ENCODE measurements at regions not wholly inside any gene's neighbourhood (a gene's known extent, or its start where the extent isn't known, plus 50 kb on each side); places are given as distances from the start of the nearest gene placed in this dataset.

DNA sequence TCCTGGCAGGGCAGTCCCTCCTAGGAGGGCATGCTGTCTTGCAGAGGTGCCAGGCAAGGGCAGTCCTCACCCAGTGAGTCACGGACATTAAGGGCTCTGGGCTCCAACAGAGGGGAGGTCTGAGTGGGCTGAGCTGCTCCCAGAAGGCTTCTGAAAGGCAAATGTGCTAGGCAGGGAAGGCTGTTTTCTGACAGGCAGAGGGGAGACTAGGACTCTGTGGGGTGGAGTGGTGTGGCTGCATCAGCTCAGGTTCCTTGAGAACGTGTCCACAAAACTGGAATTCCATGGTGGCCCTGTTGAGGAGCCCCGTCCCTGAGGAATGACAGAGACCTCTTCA is 283.5 kb downstream of the MYCN start:
- H3K4me3 ChIP-seq (ENCODE audit: low read depth, low read length): no peak overlapping the region
- no peak for DNase-seq (ENCODE audit: low read depth)
- TF ChIP-seq, protein P1, sequence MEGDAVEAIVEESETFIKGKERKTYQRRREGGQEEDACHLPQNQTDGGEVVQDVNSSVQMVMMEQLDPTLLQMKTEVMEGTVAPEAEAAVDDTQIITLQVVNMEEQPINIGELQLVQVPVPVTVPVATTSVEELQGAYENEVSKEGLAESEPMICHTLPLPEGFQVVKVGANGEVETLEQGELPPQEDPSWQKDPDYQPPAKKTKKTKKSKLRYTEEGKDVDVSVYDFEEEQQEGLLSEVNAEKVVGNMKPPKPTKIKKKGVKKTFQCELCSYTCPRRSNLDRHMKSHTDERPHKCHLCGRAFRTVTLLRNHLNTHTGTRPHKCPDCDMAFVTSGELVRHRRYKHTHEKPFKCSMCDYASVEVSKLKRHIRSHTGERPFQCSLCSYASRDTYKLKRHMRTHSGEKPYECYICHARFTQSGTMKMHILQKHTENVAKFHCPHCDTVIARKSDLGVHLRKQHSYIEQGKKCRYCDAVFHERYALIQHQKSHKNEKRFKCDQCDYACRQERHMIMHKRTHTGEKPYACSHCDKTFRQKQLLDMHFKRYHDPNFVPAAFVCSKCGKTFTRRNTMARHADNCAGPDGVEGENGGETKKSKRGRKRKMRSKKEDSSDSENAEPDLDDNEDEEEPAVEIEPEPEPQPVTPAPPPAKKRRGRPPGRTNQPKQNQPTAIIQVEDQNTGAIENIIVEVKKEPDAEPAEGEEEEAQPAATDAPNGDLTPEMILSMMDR (IDR thresholded peaks at IDR 0.05; ENCODE audit: control insufficient read depth, extremely low read depth, insufficient read depth): no peak

DNA sequence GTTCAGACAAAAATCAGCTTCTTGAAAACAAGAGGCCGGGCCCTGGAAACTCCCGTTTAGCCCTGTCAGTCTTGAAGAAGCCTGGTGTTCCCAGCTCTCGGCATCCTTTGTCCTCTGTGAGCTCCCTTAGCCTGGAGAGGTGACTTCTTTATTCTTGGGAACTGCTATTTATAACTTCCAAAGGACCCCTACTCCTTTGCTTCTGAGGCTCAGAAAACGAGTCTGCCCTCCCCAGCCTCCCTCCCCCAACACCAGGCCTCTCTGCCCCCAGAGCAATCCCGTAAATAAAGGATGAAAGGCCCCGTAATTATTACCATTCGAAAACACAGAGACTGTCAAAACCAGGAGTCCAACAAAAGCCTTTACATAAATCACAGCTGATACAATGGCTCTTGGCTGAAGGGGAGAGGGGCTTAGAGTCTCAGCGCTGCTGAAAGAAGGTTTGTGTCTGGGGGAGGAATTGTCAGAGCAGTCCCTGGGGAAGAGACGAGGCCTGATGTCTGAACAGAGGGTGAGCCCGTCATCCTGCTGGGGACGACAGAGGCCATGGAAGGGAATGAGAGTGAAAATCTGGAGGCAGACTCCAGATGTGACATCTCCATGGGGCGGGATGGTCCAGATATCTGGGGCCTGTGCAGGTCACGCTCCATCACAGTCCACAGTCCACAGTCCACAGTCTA is 283.0 kb downstream of the MYCN start:
- TF ChIP-seq, protein P1 (IDR thresholded peaks at IDR 0.05; ENCODE audit: control insufficient read depth, extremely low read depth, insufficient read depth): no peak
- no peak for DNase-seq (ENCODE audit: low read depth)
- H3K4me3 ChIP-seq (ENCODE audit: low read depth, low read length): no peak overlapping the region

DNA sequence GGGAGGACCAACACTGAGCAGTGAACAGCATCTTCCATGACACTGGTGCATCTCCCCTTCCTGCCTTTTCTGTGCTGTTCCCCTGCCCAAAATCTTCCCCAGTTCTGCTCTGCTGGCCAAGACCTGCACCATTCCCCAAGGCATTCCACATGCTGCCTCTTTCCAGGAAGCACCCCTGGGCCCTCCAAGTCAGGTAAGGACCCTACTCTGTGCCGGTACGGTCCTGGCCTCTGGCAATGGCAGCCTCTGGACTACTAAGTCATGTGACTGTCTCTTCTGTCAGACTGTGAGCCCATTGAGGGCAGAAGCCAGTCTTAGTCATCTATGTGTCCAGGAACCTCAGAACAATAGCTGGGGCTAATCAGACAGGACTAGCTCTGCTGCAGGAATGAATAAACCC is 282.0 kb downstream of the MYCN start:
- no peak overlapping the region for H3K4me3 ChIP-seq (ENCODE audit: low read depth, low read length)
- TF ChIP-seq, protein P1 (IDR thresholded peaks at IDR 0.05; ENCODE audit: control insufficient read depth, extremely low read depth, insufficient read depth): no peak
- no peak for DNase-seq (ENCODE audit: low read depth)

DNA sequence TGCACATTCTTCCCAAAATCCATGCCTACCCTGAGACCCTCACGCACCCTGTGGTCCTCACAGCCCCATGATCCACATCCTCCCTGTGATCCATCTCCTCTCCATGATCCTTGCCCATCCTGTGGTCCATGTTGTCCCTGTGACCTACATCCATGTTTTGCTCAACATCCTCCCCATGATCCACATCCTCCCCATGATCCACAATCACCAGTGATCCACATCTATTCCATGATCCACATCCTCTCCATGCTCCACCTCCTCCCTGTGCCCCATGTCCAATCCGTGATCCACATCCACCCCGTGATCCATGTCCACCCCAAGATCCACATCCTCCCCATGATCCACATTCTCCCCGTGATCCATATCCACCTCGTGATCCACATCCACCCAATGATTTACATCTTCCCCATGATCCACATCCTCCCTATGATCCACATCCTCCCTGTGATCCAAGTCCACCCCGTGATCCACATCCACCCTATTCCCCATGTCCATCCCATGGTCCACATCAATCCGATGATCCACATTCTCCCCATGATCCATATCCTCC is 281.2 kb downstream of the MYCN start:
- DNase-seq (ENCODE audit: low read depth): no peak
- TF ChIP-seq, protein P1 (IDR thresholded peaks at IDR 0.05; ENCODE audit: control insufficient read depth, extremely low read depth, insufficient read depth): no peak
- no peak overlapping the region for H3K4me3 ChIP-seq (ENCODE audit: low read depth, low read length)

DNA sequence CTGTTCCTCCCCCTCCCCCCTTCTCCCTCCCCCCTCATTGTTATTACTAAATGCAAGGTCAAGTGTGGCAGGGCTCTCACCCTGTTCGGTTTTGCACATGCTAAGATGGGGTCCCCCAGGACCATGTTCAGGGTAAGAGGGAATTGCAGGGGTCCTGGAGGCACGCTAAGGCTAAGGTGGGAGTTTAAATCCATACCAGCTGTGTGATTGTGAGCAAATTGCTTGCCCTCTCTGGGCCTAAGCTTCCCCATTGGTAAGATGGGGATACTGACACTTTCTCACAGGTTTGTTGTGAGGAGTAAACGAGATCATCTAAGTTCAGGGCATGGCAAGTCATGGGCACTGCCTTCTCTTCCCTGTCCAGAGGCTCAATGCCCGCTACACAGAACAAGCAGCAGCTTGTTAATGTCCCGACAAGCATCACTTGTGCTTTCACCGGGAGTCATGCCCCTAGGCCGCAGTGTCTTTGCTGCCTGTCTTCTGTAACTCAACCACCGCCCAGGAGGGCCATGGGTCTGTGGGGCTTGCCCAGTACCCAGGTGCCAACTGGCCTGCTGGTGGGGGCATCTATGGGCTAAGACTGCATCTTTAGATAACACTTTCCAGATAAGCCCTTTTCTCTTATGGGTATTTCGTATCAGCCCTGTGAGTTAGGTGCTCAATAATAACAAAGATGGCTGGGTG is 279.1 kb downstream of the MYCN start:
- TF ChIP-seq, protein P1 (IDR thresholded peaks at IDR 0.05; ENCODE audit: control insufficient read depth, extremely low read depth, insufficient read depth): no peak
- H3K4me3 ChIP-seq (ENCODE audit: low read depth, low read length): no peak overlapping the region
- no peak for DNase-seq (ENCODE audit: low read depth)

DNA sequence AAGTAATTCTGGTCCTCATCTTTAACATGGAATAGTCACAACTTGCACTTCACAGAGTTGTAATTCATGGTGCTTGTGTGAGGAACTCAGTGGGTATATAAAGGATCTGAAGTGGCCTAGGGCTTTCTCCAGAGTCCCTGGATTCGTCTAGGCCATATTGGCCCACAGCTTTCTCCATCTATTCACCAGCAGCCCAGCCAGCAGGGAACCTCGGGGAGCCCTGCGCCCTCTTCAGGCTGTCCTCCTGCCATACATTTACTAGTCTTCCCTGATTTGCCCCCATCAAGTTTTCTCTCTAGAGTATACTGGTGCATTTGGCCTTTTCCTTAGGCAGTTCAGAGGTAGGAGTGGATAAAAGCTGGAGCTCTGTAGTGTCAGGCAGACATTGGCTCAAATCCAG is 278.3 kb downstream of the MYCN start:
- DNase-seq (ENCODE audit: low read depth): no peak
- TF ChIP-seq, protein P1 (IDR thresholded peaks at IDR 0.05; ENCODE audit: control insufficient read depth, extremely low read depth, insufficient read depth): peak; percentile 37; the same call in 1 of the 2 replicates

More for the DNA sequence above, 278.3 kb downstream of the MYCN start:
- H3K4me3 ChIP-seq (ENCODE audit: low read depth, low read length): no peak overlapping the region

Measured in LNCaP clone FGC (cell line).